Nucleus accumbens (tissue), 56 donors: ENCODE measurements at regions not wholly inside any gene's neighbourhood (a gene's known extent, or its start where the extent isn't known, plus 50 kb on each side); places are given as distances from the start of the nearest gene placed in this dataset.

Source experiments
- DNase-seq, 56 donors: peaks; one replicate each; lab custom pipeline; 2025; lab: John Stamatoyannopoulos, UW

GRCh38 chr4:138311771-138312535, 69.8 kb upstream of the SLC7A11 start:
- no peak for DNase-seq

- DNase-seq, result no peak
These were observed 68.8 kb upstream of the SLC7A11 start for GRCh38 chr4:138310991-138311390.

- no peak for DNase-seq
These were observed 68.3 kb upstream of the SLC7A11 start for GRCh38 chr4:138310498-138310897.

DNA sequence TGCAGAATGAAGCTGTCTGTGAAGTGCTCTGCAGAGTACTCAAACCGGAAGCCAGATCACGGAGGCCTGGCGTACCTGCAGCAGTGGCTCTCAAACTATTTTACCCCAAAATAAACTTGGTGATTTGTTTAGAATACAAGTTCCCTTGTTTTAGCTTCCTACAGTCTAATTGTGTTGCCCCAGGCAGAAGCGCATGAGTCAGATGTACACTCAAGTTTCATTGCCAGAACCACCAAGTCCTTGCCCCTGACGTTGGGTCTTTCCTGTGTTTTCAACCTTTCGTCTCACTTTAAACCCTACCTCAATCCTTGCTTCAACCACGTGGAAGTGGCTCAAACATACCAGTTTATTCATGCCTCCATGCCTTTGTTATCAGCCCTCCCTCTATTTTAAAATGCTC, 66.2 kb upstream of the SLC7A11 start:
- peak in 1 of 56 donors; percentile 2 for DNase-seq

GRCh38 chr4:138307319-138307718, 65.2 kb upstream of the SLC7A11 start:
- no peak for DNase-seq

DNA sequence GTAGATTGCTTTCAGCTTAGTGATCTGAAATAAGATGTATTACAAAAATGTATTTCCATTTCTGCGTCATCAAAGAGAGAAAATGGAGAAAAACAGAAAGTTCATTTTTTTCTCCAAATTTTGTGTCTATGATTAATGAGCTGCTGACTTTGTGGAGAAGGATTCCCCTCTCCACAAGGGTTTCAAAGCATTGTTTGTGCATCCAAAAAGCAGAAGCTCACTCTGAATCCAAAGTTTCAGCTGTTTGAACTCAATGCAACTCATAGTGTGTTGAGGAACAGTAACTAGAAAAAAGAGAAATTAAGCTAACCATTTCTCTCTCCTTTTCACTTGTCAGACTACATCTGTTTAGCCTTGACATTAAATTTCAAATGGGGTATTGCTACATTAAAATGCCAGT, 62.9 kb upstream of the SLC7A11 start:
- DNase-seq, result no peak

DNA sequence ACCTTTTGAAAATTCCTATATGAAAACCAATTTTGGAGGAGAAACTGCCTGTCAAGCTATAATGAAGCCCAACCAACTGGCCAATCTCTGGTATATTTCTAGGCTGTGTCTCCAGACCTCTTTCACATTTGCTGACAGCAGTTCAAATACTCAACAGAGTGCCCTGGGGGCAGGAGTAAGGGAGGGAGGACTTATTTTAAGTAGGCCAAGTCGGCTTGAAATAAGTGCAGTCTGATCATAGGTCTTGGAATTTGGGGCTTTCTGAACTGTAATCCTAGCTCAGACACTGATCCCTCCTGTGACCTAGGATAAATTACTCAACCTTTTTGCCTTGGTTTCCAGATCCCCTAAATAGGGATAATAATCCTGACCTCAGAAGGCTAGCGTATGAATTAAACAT, 59.4 kb upstream of the SLC7A11 start:
- DNase-seq, result no peak

- no peak for DNase-seq
These were observed 58.5 kb upstream of the SLC7A11 start for GRCh38 chr4:138300616-138301015.

DNA sequence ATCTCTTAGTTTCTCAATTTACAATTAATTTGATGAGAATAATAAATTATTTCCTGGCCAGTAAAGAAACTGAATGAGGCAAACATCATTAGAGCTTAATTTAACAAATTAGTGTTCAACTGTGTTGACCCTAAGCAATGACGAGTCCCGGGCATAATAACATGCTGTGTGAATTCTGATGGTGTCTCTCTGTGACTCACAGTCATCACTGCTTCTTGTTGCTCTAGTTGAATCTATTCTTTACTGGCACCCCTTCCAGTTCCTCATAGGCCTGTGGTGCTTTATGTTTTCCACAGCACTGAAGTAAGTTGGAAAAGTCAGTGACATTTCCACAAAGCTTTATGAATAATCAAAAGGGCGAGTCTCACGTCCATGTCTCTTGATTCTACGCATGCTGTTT, 57.7 kb upstream of the SLC7A11 start:
- DNase-seq, result no peak

- DNase-seq, result no peak
These were observed 56.7 kb upstream of the SLC7A11 start for GRCh38 chr4:138298866-138299265.

DNA sequence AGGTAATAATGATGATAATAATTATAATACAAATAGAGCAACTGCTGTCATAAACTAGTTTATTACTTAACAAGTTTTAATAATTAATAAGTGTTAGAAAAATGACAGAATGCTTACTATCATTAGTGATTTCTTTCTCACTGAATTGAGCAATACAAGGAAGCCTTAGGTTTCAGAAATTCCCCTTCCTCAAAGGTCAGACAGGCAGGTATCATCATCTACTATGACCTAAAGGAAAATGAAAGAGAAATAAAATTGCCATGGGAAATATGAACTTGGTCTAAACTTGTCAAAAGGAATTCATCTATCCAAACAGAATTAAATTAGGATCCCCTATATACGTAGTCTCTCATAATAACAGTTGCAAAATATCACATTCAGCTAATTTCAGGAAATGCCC, 56.3 kb upstream of the SLC7A11 start:
- no peak for DNase-seq

DNA sequence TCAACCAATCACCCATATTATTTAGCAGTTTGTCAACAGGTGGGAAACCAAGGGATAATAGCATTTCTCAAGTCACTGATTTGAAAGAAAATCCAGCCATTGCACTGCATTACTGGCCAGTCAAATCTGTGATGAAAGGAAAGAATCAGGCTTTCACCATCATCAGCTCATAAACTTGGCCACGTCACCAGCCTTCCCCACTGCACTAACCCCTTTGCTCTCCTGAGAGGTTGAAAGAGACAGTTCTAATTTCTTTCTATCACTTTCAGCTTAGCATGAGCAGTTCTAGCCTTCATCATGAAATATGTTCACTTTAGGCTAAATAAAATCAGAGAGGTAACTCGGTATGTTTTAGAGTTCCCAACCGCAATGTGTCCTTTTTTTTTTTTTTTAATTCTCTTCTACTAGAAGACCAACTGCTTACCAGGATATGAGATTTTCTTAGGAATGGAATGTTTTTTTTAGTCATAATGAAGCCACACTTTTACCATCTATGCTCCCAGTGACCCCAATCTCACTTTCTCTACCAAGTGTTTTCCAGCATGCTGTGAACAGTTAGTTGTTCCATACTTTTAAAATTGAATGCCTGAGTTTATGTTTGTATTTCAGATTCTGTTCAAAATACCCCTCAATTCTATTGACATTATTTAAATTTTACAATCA, 55.7 kb upstream of the SLC7A11 start:
- DNase-seq, result no peak

- DNase-seq, result no peak
These were observed 50.2 kb upstream of the SLC7A11 start for GRCh38 chr4:138292321-138292720.
